ENCODE measurements at regions not wholly inside any gene's neighbourhood (a gene's known extent, or its start where the extent isn't known, plus 50 kb on each side); places are given as distances from the start of the nearest gene placed in this dataset.

DNA sequence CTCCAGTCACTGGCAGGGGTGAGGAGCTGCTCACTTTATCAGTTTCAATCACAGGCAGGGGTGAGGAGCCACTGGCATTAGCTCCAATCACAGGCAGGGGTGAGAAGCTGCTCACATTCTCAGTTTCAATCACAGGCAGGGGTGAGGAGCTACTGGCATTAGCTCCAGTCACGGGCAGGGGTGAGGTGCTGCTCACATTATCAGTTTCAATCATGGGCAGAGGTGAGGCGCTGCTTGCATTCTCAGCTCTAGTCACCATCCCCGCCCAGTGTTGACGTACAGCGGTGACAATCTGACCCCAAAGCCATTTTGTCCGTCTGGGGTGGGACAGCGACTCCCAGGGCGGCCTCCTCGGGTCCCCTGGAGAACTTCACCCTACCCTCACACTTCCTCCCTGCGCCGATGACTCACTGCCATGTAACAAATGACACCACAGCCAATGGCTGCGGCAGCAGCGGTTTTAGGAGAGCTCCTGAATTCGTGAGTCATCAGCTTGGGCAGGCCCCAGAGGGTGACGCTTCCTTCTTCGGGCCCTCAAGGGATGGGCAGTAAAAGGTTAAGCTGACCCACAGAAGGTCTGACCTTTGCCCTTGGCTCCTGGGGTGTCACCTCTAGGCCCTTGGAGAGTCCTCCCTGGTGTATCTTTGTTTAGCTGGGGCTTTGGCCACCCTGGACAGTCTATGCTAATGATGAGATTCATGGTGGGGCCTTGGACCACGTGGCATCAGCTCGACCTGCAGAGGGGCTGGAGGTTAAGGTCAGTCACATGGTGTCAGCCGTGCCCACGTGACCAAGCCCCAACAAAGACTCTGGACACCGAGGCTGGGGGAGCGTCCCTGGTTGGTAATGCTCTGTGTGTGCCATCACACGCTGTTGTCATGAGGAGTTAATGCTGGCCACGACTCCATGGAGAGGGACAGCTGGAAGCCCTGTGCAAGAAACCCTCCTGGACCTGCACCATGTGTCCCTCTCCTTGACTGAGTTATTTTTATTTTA lies 171.7 kb downstream of the C16orf95 start:
- Histone ChIP-seq H3K4me1 (no peaks in the 10 kb centered on the region), H3K36me3 (no peaks in the 10 kb centered on the region), H3K27ac (no peak overlapping the region), H3K9me3 (peaks cover 0 to 5% of the 10 kb centered on the region in 2 donors), H3K27me3 (no peaks in the 10 kb centered on the region), H3K4me3 (no peak overlapping the region)
- no peak for TF ChIP-seq POLR2AphosphoS5 (IDR thresholded peaks at IDR 0.05)
- TF ChIP-seq POLR2A (IDR thresholded peaks at IDR 0.05): no peak
- no peak for TF ChIP-seq CTCF (IDR thresholded peaks at IDR 0.05)
- DNase-seq (ENCODE audit: low spot score in 2 of 2): no peak
- intact Hi-C loops (cut with DNase I; ENCODE audit: low total_unique reads): no loop called here

DNA sequence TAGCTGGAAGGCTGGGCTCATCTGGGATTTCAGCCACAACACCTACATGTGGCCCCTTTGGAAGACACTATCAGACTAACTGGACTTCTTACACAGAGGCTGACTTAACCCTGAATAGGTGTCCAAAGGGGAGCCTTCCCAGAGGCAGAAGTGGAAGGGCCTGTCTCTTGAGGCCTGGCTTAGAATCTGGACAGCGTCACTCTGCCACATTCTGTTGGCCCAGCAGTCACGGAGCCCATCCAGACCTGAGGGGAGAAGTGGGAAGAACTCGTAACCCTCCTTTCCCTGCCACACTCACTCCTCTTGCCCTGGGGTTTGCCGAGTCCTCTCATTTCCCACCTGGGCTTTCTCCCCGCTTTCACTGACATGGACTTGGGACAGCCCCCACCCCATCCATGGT lies 170.5 kb downstream of the C16orf95 start:
- Histone ChIP-seq H3K36me3 (no peaks in the 10 kb centered on the region), H3K9me3 (peaks cover 0 to 5% of the 10 kb centered on the region in 2 donors), H3K4me3 (no peak overlapping the region), H3K27me3 (no peaks in the 10 kb centered on the region), H3K4me1 (no peaks in the 10 kb centered on the region), H3K27ac (no peak overlapping the region)
- TF ChIP-seq POLR2AphosphoS5 (IDR thresholded peaks at IDR 0.05) (no peak), CTCF (IDR thresholded peaks at IDR 0.05) (no peak), POLR2A (IDR thresholded peaks at IDR 0.05) (no peak)
- intact Hi-C loops (cut with DNase I; ENCODE audit: low total_unique reads): no loop called here
- no peak for DNase-seq (ENCODE audit: low spot score in 2 of 2)

DNA sequence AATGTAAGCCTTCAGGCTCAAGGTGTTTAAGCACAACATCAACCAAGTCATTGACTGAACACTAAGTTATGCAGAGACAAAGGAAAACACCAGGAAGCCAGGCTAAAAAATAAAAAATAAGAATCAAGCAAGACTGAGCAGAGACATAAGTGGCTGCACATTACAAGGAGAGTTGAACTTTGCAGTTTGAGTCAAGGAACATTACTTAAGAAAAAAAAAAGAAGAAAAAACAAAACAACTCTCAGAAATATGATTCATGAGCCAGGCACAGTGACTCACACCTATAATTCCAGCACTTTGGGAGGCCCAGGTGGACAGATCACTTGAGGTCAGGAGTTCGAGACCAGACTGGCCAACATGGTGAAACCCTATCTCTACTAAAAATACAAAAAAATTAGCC lies 168.1 kb downstream of the C16orf95 start:
- Histone ChIP-seq H3K9me3 (peaks cover 0 to 5% of the 10 kb centered on the region in 2 donors), H3K4me3 (no peak overlapping the region)
- intact Hi-C loops (cut with DNase I; ENCODE audit: low total_unique reads): no loop called here

GRCh38 chr16:87150262-87150661 lies 166.9 kb downstream of the C16orf95 start:
- TF ChIP-seq CTCF (IDR thresholded peaks at IDR 0.05): no peak
- H3K4me3 ChIP-seq: no peak overlapping the region
- intact Hi-C loops (cut with DNase I; ENCODE audit: low total_unique reads): no loop called here
- H3K27ac ChIP-seq: no peak overlapping the region
- H3K27me3 ChIP-seq: no peaks in the 10 kb centered on the region
- H3K9me3 ChIP-seq: peaks cover 0 to 5% of the 10 kb centered on the region in 2 donors
- no peak for DNase-seq (ENCODE audit: low spot score in 2 of 2)
- no peaks in the 10 kb centered on the region for H3K4me1 ChIP-seq
- H3K36me3 ChIP-seq: no peaks in the 10 kb centered on the region

More for the DNA sequence above, 168.1 kb downstream of the C16orf95 start:
- no peak for DNase-seq (ENCODE audit: low spot score in 2 of 2)
- Histone ChIP-seq H3K36me3 (no peaks in the 10 kb centered on the region), H3K27ac (no peak overlapping the region), H3K4me1 (no peaks in the 10 kb centered on the region), H3K27me3 (no peaks in the 10 kb centered on the region)
- no peak for TF ChIP-seq POLR2A (IDR thresholded peaks at IDR 0.05)
- no peak for TF ChIP-seq POLR2AphosphoS5 (IDR thresholded peaks at IDR 0.05)
- no peak for TF ChIP-seq CTCF (IDR thresholded peaks at IDR 0.05)

- intact Hi-C loops (cut with DNase I; ENCODE audit: low total_unique reads): no loop called here
- H3K36me3 ChIP-seq: no peaks in the 10 kb centered on the region
- DNase-seq (ENCODE audit: low spot score in 2 of 2): no peak
- no peaks in the 10 kb centered on the region for H3K27me3 ChIP-seq
- no peak overlapping the region for H3K27ac ChIP-seq
- peaks cover 0 to 5% of the 10 kb centered on the region in 2 donors for H3K9me3 ChIP-seq
- H3K4me1 ChIP-seq: no peaks in the 10 kb centered on the region
- H3K4me3 ChIP-seq: no peak overlapping the region
- no peak for TF ChIP-seq POLR2AphosphoS5 (IDR thresholded peaks at IDR 0.05)
- TF ChIP-seq CTCF (IDR thresholded peaks at IDR 0.05): no peak
- no peak for TF ChIP-seq POLR2A (IDR thresholded peaks at IDR 0.05)
These were observed 166.4 kb downstream of the C16orf95 start for GRCh38 chr16:87150681-87151280.
